ENCODE measurements at regions not wholly inside any gene's neighbourhood (a gene's known extent, or its start where the extent isn't known, plus 50 kb on each side); places are given as distances from the start of the nearest gene placed in this dataset.

DNA sequence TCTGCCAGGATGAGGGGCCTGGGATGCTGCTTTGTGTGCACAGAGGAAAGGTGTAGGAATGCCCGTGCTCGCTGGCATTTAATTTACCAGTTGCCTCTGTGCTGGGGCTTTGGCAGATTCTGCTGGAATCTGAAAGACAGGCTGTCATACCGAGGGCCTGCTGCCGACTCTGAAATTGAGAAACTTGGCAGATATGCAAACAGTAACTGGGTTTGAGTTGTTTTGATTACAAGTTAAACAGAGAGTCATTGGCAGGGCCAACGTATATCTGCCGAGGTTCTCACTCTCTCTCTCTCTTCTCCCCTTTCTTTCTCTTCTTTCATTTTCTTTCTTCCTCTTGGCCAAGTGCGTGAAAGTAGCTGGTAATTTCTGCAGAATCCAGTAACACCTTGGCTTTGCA lies 618.7 kb downstream of the VRK1 start:
- Histone ChIP-seq H3K4me3 (ENCODE audit: low read length) (no peak overlapping the region), H3K9me3 (ENCODE audit: low read depth, low read length) (no peaks in the 10 kb centered on the region), H3K27me3 (ENCODE audit: insufficient read depth, low read length) (peaks cover 36% of the 10 kb centered on the region), H3K4me1 (ENCODE audit: insufficient read depth, low read length) (peaks cover 4% of the 10 kb centered on the region)

DNA sequence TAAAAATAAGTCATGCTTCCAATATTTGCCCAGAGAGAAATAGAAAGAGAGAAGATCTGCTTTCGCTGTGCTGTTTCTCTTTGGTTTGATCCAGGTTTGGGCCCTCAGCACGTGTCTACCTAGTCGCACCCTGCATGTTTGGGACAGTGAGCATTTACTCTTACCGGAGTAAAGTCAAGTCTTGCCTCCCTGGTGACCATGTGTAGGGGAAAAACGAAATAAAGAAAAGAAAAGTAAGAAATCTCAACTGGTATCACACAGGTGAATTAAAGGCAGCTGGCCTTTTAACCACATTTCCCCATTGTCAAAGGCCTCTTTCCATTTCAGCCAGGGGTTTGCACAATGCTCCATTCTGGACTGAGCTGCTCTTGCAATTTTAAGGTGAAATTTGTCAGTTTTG lies 619.4 kb downstream of the VRK1 start:
- Histone ChIP-seq H3K4me1 (ENCODE audit: insufficient read depth, low read length) (peaks cover 4% of the 10 kb centered on the region), H3K4me3 (ENCODE audit: low read length) (no peak overlapping the region), H3K27me3 (ENCODE audit: insufficient read depth, low read length) (peaks cover 30% of the 10 kb centered on the region), H3K9me3 (ENCODE audit: low read depth, low read length) (no peaks in the 10 kb centered on the region)

DNA sequence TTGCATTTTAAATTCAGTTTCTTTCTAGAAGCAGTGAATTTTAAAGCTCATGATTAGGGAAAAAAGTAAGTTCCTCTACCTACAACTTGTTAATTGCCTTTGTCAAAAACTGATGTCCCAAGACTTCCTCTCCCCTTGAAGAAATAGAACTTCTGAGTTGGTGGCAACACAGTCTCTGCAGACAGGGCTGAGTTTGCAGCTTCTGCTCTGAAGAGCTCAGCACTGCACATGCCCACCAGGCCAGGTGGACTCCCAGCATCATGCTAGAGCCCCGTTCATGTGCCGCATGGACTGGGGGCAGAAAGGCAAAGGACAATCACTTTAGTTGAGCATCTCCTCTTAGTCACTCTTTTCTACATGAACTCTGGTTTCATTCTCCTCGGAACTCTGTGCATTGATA lies 620.1 kb downstream of the VRK1 start:
- no peaks in the 10 kb centered on the region for H3K9me3 ChIP-seq (ENCODE audit: low read depth, low read length)
- no peak overlapping the region for H3K4me3 ChIP-seq (ENCODE audit: low read length)
- peaks cover 22% of the 10 kb centered on the region for H3K27me3 ChIP-seq (ENCODE audit: insufficient read depth, low read length)
- peaks cover 4% of the 10 kb centered on the region for H3K4me1 ChIP-seq (ENCODE audit: insufficient read depth, low read length)

DNA sequence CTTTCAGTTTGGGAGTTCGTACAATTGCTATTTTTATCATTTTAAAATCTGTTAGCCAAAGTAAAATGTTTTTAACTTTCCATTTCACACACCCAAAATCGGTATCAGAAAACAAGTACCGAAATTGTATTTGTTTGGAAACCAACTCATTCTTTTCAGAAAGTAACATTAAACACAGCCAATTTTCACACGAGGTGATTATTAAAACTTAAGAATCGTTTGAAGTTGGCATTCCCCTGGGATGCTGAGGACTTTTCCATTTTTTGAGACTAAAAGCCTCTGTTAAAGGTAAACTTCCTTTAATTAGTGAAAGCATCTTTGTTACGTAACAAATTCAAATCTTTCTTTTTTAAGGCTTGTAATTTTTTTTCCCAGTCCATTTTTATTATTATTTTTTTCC lies 623.0 kb downstream of the VRK1 start:
- Histone ChIP-seq H3K27me3 (ENCODE audit: insufficient read depth, low read length) (no peaks in the 10 kb centered on the region), H3K4me1 (ENCODE audit: insufficient read depth, low read length) (no peaks in the 10 kb centered on the region), H3K9me3 (ENCODE audit: low read depth, low read length) (no peaks in the 10 kb centered on the region), H3K4me3 (ENCODE audit: low read length) (no peak overlapping the region)

DNA sequence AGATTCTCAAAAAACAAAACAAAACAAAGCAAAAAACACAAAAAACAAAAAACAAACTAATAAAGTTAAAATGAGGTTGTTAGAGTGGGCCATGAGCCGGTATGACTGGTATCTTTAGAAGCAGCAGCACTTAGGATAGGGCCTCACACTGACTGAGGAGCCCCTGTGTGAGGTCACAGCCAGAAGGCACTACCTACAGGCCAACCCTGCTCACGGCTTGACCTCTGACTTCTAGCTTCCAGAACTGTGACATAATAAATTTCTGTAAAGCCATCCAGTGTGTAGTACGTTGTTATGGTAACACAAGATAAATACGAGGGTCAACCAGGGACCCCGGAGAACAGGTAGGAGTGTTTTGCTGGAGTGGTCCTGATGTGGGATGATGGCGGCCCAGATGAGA lies 629.6 kb downstream of the VRK1 start:
- H3K9me3 ChIP-seq (ENCODE audit: low read depth, low read length), result no peaks in the 10 kb centered on the region
- H3K4me1 ChIP-seq (ENCODE audit: insufficient read depth, low read length), result no peaks in the 10 kb centered on the region
- H3K27me3 ChIP-seq (ENCODE audit: insufficient read depth, low read length), result no peaks in the 10 kb centered on the region
- H3K4me3 ChIP-seq (ENCODE audit: low read length), result no peak overlapping the region

DNA sequence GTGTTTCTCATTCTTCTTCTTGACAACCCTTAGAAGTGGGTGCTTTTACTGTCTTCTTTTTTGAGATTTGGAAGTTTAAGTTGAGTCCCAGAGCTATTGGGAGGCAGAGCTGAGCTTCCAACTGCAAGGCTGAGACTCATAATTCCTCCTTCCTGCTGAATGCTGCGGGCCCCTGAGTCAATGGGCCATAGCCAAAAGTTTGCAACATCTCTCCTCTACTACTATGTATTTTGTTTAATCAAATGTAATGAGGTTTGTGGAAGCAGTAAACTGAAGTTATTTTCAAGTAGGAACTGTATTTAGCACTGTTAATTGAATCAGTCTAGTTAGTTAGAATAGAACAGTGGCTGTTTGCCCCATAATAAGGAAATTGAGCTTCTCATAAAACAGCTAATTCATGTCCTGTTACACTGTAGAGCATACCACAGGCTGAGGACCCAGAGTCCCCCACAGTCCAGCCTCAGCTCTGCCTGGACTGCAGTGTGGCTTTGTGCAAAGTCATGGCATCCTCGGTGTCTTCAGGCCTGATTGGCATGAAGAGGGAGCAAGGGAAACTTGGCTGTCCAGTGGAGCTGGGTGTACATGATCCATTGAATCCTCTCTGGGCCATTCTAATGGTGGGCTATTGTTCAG lies 631.7 kb downstream of the VRK1 start:
- Histone ChIP-seq H3K4me1 (ENCODE audit: insufficient read depth, low read length) (no peaks in the 10 kb centered on the region), H3K4me3 (ENCODE audit: low read length) (no peak overlapping the region), H3K27me3 (ENCODE audit: insufficient read depth, low read length) (no peaks in the 10 kb centered on the region), H3K9me3 (ENCODE audit: low read depth, low read length) (no peaks in the 10 kb centered on the region)

DNA sequence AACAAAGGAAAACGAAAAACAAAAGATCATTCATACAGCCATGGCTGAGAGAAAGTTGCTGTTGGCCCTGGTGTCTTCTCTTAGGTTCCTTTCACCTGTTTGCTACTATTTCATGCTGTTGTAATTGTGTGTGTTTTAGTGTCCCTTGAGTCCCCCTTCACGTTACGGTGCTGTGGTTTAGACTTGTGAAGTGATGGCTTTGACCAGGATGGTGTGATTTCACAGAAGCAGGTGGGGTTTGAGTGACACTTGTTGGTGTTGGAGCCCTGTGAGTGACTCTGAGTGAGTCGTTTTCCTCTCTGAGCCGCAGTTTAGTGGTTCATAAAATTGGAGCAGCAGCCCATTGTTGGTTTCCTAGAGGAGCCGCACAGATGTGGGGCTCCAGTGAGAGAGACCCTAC lies 635.4 kb downstream of the VRK1 start:
- Histone ChIP-seq H3K9me3 (ENCODE audit: low read depth, low read length) (no peaks in the 10 kb centered on the region), H3K4me3 (ENCODE audit: low read length) (no peak overlapping the region), H3K4me1 (ENCODE audit: insufficient read depth, low read length) (no peaks in the 10 kb centered on the region), H3K27me3 (ENCODE audit: insufficient read depth, low read length) (no peaks in the 10 kb centered on the region)

DNA sequence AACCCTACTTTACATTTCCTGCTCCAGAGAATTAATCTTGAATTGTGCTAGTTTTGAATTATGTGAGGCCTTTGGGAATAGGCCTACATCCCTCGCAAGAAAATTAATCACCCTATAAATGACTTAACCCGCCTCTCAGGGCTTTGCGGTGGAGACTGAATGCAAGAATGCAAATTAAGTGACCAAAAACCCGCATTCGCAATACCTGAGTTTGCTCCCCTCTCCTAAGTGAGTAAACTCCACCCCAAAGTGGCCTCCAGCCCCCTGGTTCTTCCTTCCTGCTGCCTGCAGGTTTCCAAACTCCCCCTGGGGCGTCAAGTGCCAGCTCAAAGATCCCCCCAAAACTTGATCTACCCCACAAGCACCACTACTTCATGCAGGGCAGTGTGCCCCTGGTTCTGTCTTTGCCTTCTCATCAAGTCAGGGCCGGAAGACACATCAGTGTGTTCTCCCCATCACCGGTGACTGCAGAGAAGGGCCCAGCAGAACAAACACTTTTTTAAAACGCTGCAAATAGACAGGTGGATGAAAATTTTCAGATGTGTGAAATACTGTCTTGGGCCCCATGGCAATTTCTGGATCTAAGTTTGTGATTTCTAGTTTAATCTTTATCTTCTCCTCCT lies 644.7 kb downstream of the VRK1 start:
- H3K9me3 ChIP-seq (ENCODE audit: low read depth, low read length), result no peaks in the 10 kb centered on the region
- no peaks in the 10 kb centered on the region for H3K27me3 ChIP-seq (ENCODE audit: insufficient read depth, low read length)
- no peak overlapping the region for H3K4me3 ChIP-seq (ENCODE audit: low read length)

DNA sequence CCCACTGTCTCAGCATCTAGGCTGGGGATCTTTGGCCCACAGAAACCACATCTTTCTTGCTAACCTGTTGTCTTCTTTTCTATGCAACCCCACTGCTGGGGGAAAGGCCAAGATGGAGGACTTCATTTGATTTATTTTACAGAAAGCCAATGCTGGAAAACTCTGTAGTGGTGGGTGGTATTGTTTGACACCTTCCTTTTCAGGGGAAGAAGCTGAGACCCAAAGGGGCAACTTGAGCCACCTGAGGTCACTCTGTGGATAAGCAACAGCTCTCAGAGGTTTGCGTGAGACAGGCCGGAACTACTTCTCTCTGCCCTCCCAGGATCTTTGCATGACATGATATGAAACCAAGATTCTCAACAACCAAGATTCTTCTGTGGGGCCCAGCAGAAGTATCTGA lies 645.2 kb downstream of the VRK1 start:
- no peaks in the 10 kb centered on the region for H3K27me3 ChIP-seq (ENCODE audit: insufficient read depth, low read length)
- H3K4me1 ChIP-seq (ENCODE audit: insufficient read depth, low read length), result peaks cover 5% of the 10 kb centered on the region
- H3K9me3 ChIP-seq (ENCODE audit: low read depth, low read length), result no peaks in the 10 kb centered on the region
- H3K4me3 ChIP-seq (ENCODE audit: low read length), result no peak overlapping the region

More for the DNA sequence above, 644.7 kb downstream of the VRK1 start:
- H3K4me1 ChIP-seq (ENCODE audit: insufficient read depth, low read length), result peaks cover 5% of the 10 kb centered on the region

DNA sequence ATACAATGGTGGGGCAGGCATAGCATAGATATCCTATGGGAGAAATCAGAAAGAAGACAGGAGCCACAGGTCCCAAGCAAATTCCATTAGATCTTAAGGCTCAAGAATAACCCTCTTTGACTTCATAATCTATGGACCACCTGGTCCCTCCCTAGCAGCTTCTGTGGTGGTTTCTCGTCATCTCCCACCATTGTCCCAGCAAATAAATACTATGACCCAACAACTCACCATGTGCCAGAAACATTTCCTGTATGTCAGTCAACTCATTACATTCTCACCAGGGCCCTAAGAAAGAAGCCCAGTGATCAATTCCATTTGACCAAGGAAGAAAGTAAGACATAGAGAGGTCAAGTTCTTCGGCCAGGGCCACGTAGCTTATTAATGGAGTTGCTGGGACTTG lies 646.2 kb downstream of the VRK1 start:
- Histone ChIP-seq H3K9me3 (ENCODE audit: low read depth, low read length) (no peaks in the 10 kb centered on the region), H3K27me3 (ENCODE audit: insufficient read depth, low read length) (no peaks in the 10 kb centered on the region), H3K4me1 (ENCODE audit: insufficient read depth, low read length) (peaks cover 5% of the 10 kb centered on the region), H3K4me3 (ENCODE audit: low read length) (no peak overlapping the region)

DNA sequence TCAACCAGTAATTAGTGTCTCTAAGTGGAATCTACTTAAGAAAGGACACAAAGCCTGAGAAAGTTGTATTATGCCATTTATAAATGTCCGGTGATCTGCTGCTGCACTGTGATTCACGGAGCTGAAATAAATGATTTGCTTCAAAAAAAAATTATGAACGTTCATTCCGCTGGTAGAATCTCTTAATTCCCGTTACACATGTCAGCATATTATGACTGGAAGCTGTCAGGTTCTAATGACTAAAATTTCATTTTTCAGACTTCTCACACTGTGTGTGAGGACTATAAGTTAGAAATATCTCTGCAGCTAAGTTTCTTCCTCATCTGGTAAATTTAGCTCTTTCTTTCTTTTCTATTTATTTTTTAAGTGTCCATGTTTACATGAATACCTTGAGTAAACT lies 647.1 kb downstream of the VRK1 start:
- Histone ChIP-seq H3K4me1 (ENCODE audit: insufficient read depth, low read length) (peaks cover 5% of the 10 kb centered on the region), H3K4me3 (ENCODE audit: low read length) (no peak overlapping the region)

DNA sequence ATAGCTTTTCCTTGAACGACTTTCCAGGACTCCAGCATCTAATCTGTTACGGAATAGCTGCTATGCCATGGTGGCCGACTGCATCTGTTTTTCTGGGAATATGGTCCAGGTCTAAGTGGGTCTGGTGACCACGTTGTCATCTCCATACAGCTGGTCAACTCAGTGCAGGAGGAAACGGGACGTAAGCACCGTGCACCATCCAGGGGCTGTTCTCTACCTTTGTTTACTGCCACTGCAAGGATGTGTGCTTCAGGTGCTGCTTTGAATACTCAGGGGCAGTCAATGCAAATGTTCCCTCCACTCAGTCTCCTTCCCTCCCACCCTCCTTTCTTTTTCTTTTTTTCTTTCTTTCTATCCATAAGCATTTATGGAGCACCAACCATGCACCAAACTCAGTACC lies 648.2 kb downstream of the VRK1 start:
- Histone ChIP-seq H3K4me1 (ENCODE audit: insufficient read depth, low read length) (peaks cover 5% of the 10 kb centered on the region), H3K27me3 (ENCODE audit: insufficient read depth, low read length) (no peaks in the 10 kb centered on the region), H3K9me3 (ENCODE audit: low read depth, low read length) (no peaks in the 10 kb centered on the region), H3K4me3 (ENCODE audit: low read length) (no peak overlapping the region)

More for the DNA sequence above, 647.1 kb downstream of the VRK1 start:
- no peaks in the 10 kb centered on the region for H3K9me3 ChIP-seq (ENCODE audit: low read depth, low read length)
- no peaks in the 10 kb centered on the region for H3K27me3 ChIP-seq (ENCODE audit: insufficient read depth, low read length)

DNA sequence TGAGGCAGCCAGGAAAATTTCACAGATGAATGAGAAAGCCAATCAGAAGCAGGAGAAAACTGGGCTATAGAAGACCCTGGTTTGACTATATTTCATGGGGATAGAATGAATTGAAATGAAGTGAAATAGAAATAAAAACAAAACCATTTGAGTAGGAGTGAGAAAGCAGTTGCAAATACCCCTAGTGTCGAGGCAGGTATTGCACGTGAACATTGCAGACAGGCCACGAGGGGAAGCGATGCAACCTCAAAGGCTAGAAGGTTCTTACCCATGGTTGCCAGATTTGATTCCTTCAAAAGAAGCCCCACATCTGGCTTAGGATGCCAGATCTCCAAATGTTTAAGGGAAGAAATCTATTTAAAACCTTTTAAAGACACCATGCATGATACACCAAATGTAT lies 648.9 kb downstream of the VRK1 start:
- no peak overlapping the region for H3K4me3 ChIP-seq (ENCODE audit: low read length)
- no peaks in the 10 kb centered on the region for H3K27me3 ChIP-seq (ENCODE audit: insufficient read depth, low read length)
- no peaks in the 10 kb centered on the region for H3K9me3 ChIP-seq (ENCODE audit: low read depth, low read length)
- peaks cover 5% of the 10 kb centered on the region for H3K4me1 ChIP-seq (ENCODE audit: insufficient read depth, low read length)

DNA sequence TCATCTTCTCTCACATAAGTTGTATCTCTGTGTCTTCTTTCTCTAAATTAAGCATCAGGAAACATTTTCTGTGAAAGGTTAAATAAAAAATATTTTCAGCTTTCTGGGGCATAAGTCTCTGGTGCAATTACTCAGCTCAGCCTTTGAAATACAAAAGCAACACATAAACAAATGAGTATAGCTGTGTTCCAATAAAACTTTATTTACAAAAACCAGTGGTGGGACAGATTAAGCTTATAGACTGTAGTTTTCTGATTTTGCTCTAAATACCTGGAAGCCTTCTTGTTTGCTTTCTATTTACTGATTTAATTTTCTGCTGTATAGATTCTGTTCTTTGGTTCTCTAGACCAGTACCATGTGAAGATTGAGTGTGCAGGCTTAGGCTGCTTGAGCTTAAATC lies 655.1 kb downstream of the VRK1 start:
- no peaks in the 10 kb centered on the region for H3K27me3 ChIP-seq (ENCODE audit: insufficient read depth, low read length)
- H3K4me1 ChIP-seq (ENCODE audit: insufficient read depth, low read length), result peaks cover 7% of the 10 kb centered on the region
- H3K4me3 ChIP-seq (ENCODE audit: low read length), result no peak overlapping the region
- no peaks in the 10 kb centered on the region for H3K9me3 ChIP-seq (ENCODE audit: low read depth, low read length)

DNA sequence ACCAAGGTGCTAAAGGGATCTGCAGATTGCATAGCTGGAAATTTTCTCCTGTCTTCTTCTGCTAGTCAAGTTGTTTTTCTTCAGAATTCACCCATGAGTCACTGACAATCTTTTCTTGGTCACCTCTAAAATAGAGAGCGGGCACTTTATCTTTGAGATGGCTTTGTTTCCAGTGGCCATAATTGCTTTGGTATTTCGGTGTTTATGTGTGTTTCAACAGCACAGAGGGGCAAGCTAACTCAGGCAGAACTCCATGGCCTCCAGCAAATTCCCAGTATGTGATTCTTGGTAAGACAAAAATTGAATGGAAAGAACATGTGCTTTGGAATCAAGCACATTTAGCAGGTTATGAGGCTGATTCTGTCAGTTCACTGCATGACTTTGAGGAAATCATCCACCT lies 656.8 kb downstream of the VRK1 start:
- no peaks in the 10 kb centered on the region for H3K27me3 ChIP-seq (ENCODE audit: insufficient read depth, low read length)

DNA sequence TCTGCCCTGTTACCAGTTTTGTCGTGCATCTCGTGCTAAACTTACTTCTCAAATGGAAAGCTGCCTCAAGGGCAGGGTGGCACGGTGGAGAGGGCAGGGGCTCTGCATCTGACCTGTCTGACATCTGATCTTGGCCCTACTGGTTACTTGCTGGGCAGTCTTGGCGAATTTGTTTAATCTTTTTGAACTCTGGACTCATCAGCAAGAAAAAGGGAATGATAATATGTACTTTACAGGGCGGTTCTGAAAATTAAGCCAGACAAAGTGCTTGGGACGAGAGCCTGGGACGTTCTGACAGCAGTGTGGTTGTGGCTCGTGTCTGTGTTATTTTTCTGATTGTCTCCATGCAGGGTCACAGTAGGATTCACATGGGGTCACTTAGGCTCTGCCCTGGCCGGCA lies 659.3 kb downstream of the VRK1 start:
- Histone ChIP-seq H3K4me1 (ENCODE audit: insufficient read depth, low read length) (peaks cover 33% of the 10 kb centered on the region), H3K9me3 (ENCODE audit: low read depth, low read length) (peaks cover under 1% of the 10 kb centered on the region), H3K27me3 (ENCODE audit: insufficient read depth, low read length) (no peaks in the 10 kb centered on the region), H3K4me3 (ENCODE audit: low read length) (no peak overlapping the region)

More for the DNA sequence above, 656.8 kb downstream of the VRK1 start:
- H3K4me3 ChIP-seq (ENCODE audit: low read length), result no peak overlapping the region
- H3K9me3 ChIP-seq (ENCODE audit: low read depth, low read length), result no peaks in the 10 kb centered on the region
- H3K4me1 ChIP-seq (ENCODE audit: insufficient read depth, low read length), result peaks cover 24% of the 10 kb centered on the region
